ENCODE measurements at regions not wholly inside any gene's neighbourhood (a gene's known extent, or its start where the extent isn't known, plus 50 kb on each side); places are given as distances from the start of the nearest gene placed in this dataset.
"Not testable (repeated sequence)": the region's sequence is repeated elsewhere in the genome, so short reads cannot be mapped to it uniquely, and the experiment has no call there.

- ChIA-PET POLR2A (no interaction called here), CTCF (no interaction called here)
- Mint-ChIP-seq H3K4me3 (no peak overlapping the region), H3K27me3 (ENCODE audit: low read depth) (no peaks in the 10 kb centered on the region), H3K4me1 (ENCODE audit: low read depth) (no peaks in the 10 kb centered on the region), H3K36me3 (ENCODE audit: low read depth) (no peaks in the 10 kb centered on the region), H3K27ac (no peak overlapping the region), H3K9me3 (ENCODE audit: insufficient read depth) (no peaks in the 10 kb centered on the region)
- ATAC-seq (no peak), DNase-seq (no peak)
Observed at GRCh38 chr14:105742531-105742848, 216.1 kb downstream of the TMEM121 start.

GRCh38 chr14:105742904-105743701 lies 216.7 kb downstream of the TMEM121 start:
- CTCF ChIA-PET; H3K9me3 Mint-ChIP-seq (ENCODE audit: insufficient read depth); H3K36me3 Mint-ChIP-seq (ENCODE audit: low read depth); DNase-seq; H3K27me3 Mint-ChIP-seq (ENCODE audit: low read depth); H3K4me3 Mint-ChIP-seq; H3K27ac Mint-ChIP-seq; POLR2A ChIA-PET; H3K4me1 Mint-ChIP-seq (ENCODE audit: low read depth): not testable (repeated sequence)
- ATAC-seq: peak; percentile 33

- POLR2A ChIA-PET; CTCF ChIA-PET; H3K27me3 Mint-ChIP-seq (ENCODE audit: low read depth); DNase-seq; H3K36me3 Mint-ChIP-seq (ENCODE audit: low read depth); ATAC-seq; H3K27ac Mint-ChIP-seq; H3K4me3 Mint-ChIP-seq; H3K4me1 Mint-ChIP-seq (ENCODE audit: low read depth); H3K9me3 Mint-ChIP-seq (ENCODE audit: insufficient read depth): not testable (repeated sequence)
Observed at GRCh38 chr14:105744213-105744787, 217.9 kb downstream of the TMEM121 start.

- POLR2A ChIA-PET: no interaction called here
- Mint-ChIP-seq H3K27ac (peak overlapping the region; percentile 30), H3K36me3 (ENCODE audit: low read depth) (no peaks in the 10 kb centered on the region), H3K9me3 (ENCODE audit: insufficient read depth) (no peaks in the 10 kb centered on the region), H3K4me3 (no peak overlapping the region), H3K27me3 (ENCODE audit: low read depth) (no peaks in the 10 kb centered on the region), H3K4me1 (ENCODE audit: low read depth) (peaks cover 5% of the 10 kb centered on the region)
- ATAC-seq (no peak), DNase-seq (no peak)
- CTCF ChIA-PET: no interaction called here
Observed at GRCh38 chr14:105745433-105746123, 219.2 kb downstream of the TMEM121 start.

- peaks cover 5% of the 10 kb centered on the region for H3K4me1 Mint-ChIP-seq (ENCODE audit: low read depth)
- H3K27me3 Mint-ChIP-seq (ENCODE audit: low read depth): no peaks in the 10 kb centered on the region
- ATAC-seq (no peak), DNase-seq (no peak)
- POLR2A ChIA-PET: no interaction called here
- no peak overlapping the region for H3K27ac Mint-ChIP-seq
- CTCF ChIA-PET: no interaction called here
- no peak overlapping the region for H3K4me3 Mint-ChIP-seq
- H3K36me3 Mint-ChIP-seq (ENCODE audit: low read depth): no peaks in the 10 kb centered on the region
- H3K9me3 Mint-ChIP-seq (ENCODE audit: insufficient read depth): no peaks in the 10 kb centered on the region
Observed at GRCh38 chr14:105746124-105746514, 219.7 kb downstream of the TMEM121 start.

GRCh38 chr14:105746800-105747502 lies 220.6 kb downstream of the TMEM121 start:
- H3K9me3 Mint-ChIP-seq (ENCODE audit: insufficient read depth); POLR2A ChIA-PET; ATAC-seq; CTCF ChIA-PET; H3K36me3 Mint-ChIP-seq (ENCODE audit: low read depth); H3K27me3 Mint-ChIP-seq (ENCODE audit: low read depth); H3K4me3 Mint-ChIP-seq; DNase-seq; H3K4me1 Mint-ChIP-seq (ENCODE audit: low read depth); H3K27ac Mint-ChIP-seq: not testable (repeated sequence)

- H3K27me3 Mint-ChIP-seq (ENCODE audit: low read depth); DNase-seq; ATAC-seq; CTCF ChIA-PET; H3K4me1 Mint-ChIP-seq (ENCODE audit: low read depth); H3K27ac Mint-ChIP-seq; H3K36me3 Mint-ChIP-seq (ENCODE audit: low read depth); POLR2A ChIA-PET; H3K4me3 Mint-ChIP-seq; H3K9me3 Mint-ChIP-seq (ENCODE audit: insufficient read depth): not testable (repeated sequence)
Observed at GRCh38 chr14:105747503-105748203, 221.3 kb downstream of the TMEM121 start.

- no peak for ATAC-seq
- no peak for DNase-seq
- Mint-ChIP-seq H3K4me1 (ENCODE audit: low read depth) (peaks cover 5% of the 10 kb centered on the region), H3K36me3 (ENCODE audit: low read depth) (no peaks in the 10 kb centered on the region), H3K9me3 (ENCODE audit: insufficient read depth) (no peaks in the 10 kb centered on the region), H3K27ac (no peak overlapping the region), H3K27me3 (ENCODE audit: low read depth) (no peaks in the 10 kb centered on the region), H3K4me3 (no peak overlapping the region)
- ChIA-PET CTCF (no interaction called here), POLR2A (no interaction called here)
Observed at GRCh38 chr14:105748204-105748578, 221.8 kb downstream of the TMEM121 start.

- H3K4me1 Mint-ChIP-seq (ENCODE audit: low read depth); CTCF ChIA-PET; ATAC-seq; POLR2A ChIA-PET; H3K27me3 Mint-ChIP-seq (ENCODE audit: low read depth); H3K36me3 Mint-ChIP-seq (ENCODE audit: low read depth); DNase-seq; H3K27ac Mint-ChIP-seq; H3K9me3 Mint-ChIP-seq (ENCODE audit: insufficient read depth); H3K4me3 Mint-ChIP-seq: not testable (repeated sequence)
Observed at GRCh38 chr14:105748710-105749109, 222.3 kb downstream of the TMEM121 start.

GRCh38 chr14:105749870-105750541 lies 223.6 kb downstream of the TMEM121 start:
- H3K27ac Mint-ChIP-seq; ATAC-seq; H3K36me3 Mint-ChIP-seq (ENCODE audit: low read depth); CTCF ChIA-PET; H3K4me3 Mint-ChIP-seq; H3K27me3 Mint-ChIP-seq (ENCODE audit: low read depth); DNase-seq; H3K9me3 Mint-ChIP-seq (ENCODE audit: insufficient read depth); H3K4me1 Mint-ChIP-seq (ENCODE audit: low read depth); POLR2A ChIA-PET: not testable (repeated sequence)

- ATAC-seq; DNase-seq; H3K27me3 Mint-ChIP-seq (ENCODE audit: low read depth); H3K27ac Mint-ChIP-seq; H3K9me3 Mint-ChIP-seq (ENCODE audit: insufficient read depth); H3K36me3 Mint-ChIP-seq (ENCODE audit: low read depth); H3K4me3 Mint-ChIP-seq; POLR2A ChIA-PET; H3K4me1 Mint-ChIP-seq (ENCODE audit: low read depth); CTCF ChIA-PET: not testable (repeated sequence)
Observed at GRCh38 chr14:105751291-105751751, 224.9 kb downstream of the TMEM121 start.

Data from activated CD8-positive, alpha-beta T cell treated with anti-CD3 and anti-CD28 coated beads, Interleukin-2, amount 10 ng/mL, durations not matched to agents 7 days and 5 days (primary cell).